Neural progenitor cell (in vitro differentiated cells): ENCODE measurements at regions not wholly inside any gene's neighbourhood (a gene's known extent, or its start where the extent isn't known, plus 50 kb on each side); places are given as distances from the start of the nearest gene placed in this dataset.

ENCODE experiments used
- CTCF ChIP-seq: fragments of 200-600 bp; sonication (generic); IDR thresholded peaks from 2 replicates; pipeline ENCODE4 v1.5.1; 2017; ENCODE audit warnings: antibody characterized with exemption, mild to moderate bottlenecking
- EZH2 ChIP-seq: fragments of 200-600 bp; sonication (generic); IDR thresholded peaks from 2 replicates; pipeline ENCODE4 v1.6.1; 2017; ENCODE audit warnings: antibody characterized with exemption, mild to moderate bottlenecking, moderate library complexity
- EZH2phosphoT487 ChIP-seq: fragments of 200-600 bp; sonication (generic); IDR thresholded peaks from 2 replicates; pipeline ENCODE4 v1.6.1; 2017; ENCODE audit warnings: antibody characterized with exemption

- no peak for TF ChIP-seq CTCF
- no peak for TF ChIP-seq EZH2
- no peak for TF ChIP-seq EZH2phosphoT487
Measured at GRCh38 chr2:82539280-82539621, 1919.8 kb downstream of the SUCLG1 start.
